ENCODE measurements at regions not wholly inside any gene's neighbourhood (a gene's known extent, or its start where the extent isn't known, plus 50 kb on each side); places are given as distances from the start of the nearest gene placed in this dataset.
"Not testable (repeated sequence)": the region's sequence is repeated elsewhere in the genome, so short reads cannot be mapped to it uniquely, and the experiment has no call there.

- no peak for DNase-seq
These were observed 52.2 kb downstream of the CALML3 start for GRCh38 chr10:5576780-5577624.

DNA sequence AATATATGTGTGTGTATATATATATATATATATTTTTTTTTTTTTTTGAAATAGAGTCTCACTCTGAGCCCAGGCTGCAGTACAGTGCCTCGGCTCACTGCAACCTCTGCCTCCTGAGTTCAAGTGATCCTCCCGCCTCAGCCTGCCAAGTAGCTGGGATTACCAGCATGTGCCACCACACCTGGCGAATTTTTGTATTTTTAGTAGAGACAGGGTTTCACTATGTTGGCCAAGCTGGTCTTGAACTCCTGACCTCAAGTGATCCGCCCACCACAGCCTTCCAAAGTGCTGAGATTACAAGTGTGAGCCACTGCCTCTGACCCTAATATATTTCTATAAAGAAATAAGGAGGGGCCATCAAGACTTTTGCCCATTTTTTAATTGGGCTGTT is 55.3 kb downstream of the CALML3 start:
- DNase-seq = not testable (repeated sequence)

GRCh38 chr10:5581670-5582566 is 57.2 kb downstream of the CALML3 start:
- DNase-seq = no peak

DNA sequence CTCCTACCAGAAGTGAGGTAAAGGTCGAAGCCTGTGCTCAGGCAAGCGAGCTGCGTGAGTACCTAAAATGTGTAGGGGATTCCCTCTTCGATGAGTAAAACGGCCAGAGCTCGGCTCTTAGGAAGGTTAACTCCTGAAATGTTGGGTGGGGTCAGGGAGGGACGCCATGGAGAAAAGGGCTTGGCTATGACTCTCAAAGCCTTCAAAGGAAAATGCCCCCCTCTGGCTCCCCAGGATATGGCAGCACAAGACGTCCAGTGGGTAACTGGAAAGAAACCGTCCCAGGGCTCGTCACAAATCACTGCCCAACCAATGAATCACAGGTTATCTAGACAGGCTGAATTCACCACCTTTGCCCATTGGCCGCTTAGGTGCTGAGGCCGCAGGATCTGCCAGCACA is 58.0 kb downstream of the CALML3 start:
- no peak for DNase-seq

DNA sequence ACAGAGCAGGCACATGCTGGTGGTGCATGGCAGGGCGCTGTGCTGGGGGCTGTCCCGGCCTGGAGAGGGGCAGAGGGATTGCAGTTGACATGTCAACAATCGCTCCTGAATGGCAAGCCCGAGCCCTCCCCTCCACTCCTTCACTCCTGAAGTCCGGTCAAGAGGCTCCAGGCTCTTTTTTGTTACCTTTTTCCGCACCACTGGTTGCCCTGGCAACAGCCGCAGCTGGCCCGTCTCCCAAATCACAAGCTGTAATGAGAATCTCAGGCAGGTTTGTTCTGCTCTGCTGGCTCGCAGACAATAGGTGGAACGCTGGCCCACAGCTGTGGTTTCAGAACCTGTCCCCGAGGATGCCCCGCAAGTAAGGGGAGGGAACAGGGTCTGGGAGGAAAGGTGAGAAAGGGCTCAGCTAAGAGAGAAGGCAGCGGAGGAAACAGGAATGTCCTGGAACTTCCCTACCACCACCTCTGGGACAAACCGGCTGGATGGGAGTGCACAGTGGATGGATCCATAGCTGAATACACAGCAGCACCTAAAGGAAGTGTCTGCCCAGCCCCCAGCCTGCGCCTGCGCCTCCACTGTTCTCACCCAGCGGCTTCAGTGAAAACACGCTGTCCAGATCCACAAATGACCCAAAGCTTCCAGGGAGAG is 58.9 kb downstream of the CALML3 start:
- DNase-seq = peak; percentile 87

GRCh38 chr10:5584895-5585516 is 60.2 kb downstream of the CALML3 start:
- DNase-seq = no peak

DNA sequence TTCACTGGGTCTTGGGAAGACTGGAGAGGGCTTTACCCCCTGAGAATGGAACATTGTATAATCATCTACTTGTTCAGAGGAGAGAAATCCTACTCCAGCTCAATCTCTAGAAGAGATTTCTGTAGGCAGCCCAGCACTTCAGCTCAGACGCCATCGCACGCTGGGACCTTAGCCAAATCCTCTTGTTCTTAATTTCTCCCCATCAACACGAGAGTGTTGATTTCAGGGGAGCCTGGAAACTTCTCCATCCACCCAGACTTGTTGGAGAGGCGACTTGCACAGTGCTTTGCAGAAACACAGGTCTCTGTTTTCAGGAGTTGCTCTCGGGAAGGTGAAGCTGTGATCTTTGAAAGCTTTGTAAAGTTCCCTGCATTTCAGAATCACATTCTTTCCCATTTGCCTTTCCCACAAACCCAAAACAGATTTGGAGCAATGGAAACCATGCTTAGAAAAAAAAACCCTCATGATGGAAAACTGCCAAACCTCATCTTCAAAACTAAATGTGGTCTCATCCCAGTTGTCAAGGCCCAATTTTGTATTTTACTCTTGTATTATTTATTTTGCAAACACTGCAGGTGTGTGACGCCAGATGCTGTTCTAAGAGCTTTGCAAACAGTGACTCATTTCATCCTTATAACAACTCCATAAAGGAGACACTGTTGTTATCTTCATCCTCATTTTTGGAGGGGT is 60.9 kb downstream of the CALML3 start:
- DNase-seq = peak; percentile 85

GRCh38 chr10:5587151-5588079 is 62.7 kb downstream of the CALML3 start:
- no peak for DNase-seq

GRCh38 chr10:5588080-5588453 is 63.3 kb downstream of the CALML3 start:
- no peak for DNase-seq

GRCh38 chr10:5588603-5589002 is 63.8 kb downstream of the CALML3 start:
- DNase-seq = no peak
